ENCODE measurements at regions not wholly inside any gene's neighbourhood (a gene's known extent, or its start where the extent isn't known, plus 50 kb on each side); places are given as distances from the start of the nearest gene placed in this dataset.

DNA sequence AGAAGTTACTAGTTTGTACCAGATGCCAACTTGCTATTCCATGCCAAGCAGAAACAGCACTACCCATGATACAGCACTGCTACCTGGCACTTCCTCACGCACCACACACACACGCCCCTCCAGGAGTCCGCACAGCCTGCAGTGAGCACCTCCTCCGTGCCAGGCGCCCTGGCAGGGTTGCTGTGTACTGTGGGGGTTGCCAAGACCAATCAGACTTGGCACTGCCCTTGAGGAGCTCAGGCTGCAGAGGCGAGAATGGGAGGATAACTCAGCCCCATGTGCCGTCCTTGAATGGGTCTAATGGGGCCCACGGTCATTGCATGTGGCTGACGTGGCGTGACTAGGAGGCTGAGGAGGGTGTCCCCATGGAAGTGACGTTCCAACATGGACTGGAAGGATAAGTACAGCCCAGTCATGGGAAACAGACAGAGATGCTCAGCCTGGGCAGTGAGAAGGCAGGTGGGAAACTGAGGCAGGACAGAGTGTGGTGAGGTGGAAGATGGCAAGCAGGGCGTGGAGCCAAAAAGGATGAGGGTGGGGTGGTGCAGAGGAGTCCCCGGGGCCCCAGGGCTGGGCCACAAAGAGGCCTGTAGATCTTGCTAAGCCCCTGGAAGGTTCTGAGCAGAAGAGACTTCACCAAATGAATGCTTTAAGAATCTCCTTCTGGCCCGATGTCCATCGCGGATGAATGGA lies 65.3 kb upstream of the C14orf180 start:
- TF ChIP-seq, protein P1, sequence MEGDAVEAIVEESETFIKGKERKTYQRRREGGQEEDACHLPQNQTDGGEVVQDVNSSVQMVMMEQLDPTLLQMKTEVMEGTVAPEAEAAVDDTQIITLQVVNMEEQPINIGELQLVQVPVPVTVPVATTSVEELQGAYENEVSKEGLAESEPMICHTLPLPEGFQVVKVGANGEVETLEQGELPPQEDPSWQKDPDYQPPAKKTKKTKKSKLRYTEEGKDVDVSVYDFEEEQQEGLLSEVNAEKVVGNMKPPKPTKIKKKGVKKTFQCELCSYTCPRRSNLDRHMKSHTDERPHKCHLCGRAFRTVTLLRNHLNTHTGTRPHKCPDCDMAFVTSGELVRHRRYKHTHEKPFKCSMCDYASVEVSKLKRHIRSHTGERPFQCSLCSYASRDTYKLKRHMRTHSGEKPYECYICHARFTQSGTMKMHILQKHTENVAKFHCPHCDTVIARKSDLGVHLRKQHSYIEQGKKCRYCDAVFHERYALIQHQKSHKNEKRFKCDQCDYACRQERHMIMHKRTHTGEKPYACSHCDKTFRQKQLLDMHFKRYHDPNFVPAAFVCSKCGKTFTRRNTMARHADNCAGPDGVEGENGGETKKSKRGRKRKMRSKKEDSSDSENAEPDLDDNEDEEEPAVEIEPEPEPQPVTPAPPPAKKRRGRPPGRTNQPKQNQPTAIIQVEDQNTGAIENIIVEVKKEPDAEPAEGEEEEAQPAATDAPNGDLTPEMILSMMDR (IDR thresholded peaks at IDR 0.05; ENCODE audit: extremely low read depth, low read depth, low read length): no peak
- H3K4me2 ChIP-seq (ENCODE audit: insufficient read depth, low read length): no peak overlapping the region
- H3K79me2 ChIP-seq (ENCODE audit: insufficient read depth, low read length): no peaks in the 10 kb centered on the region
- peak; percentile 34 for DNase-seq (ENCODE audit: insufficient read length, low spot score, missing footprints)
- no peak overlapping the region for H2AFZ ChIP-seq (ENCODE audit: low read length)
- H3K4me1 ChIP-seq (ENCODE audit: insufficient read depth, low read length): no peaks in the 10 kb centered on the region
- H3K27ac ChIP-seq (ENCODE audit: low read depth, low read length): no peak overlapping the region
- H3K27me3 ChIP-seq (ENCODE audit: insufficient read depth, low read length): no peaks in the 10 kb centered on the region
- H4K20me1 ChIP-seq (ENCODE audit: insufficient read depth, low read length): no peaks in the 10 kb centered on the region
- no peaks in the 10 kb centered on the region for H3K9me3 ChIP-seq (ENCODE audit: low read depth, low read length)
- no peak overlapping the region for H3K4me3 ChIP-seq (ENCODE audit: insufficient read depth, low read length)
- no peaks in the 10 kb centered on the region for H3K36me3 ChIP-seq (ENCODE audit: insufficient read depth, low read length)

DNA sequence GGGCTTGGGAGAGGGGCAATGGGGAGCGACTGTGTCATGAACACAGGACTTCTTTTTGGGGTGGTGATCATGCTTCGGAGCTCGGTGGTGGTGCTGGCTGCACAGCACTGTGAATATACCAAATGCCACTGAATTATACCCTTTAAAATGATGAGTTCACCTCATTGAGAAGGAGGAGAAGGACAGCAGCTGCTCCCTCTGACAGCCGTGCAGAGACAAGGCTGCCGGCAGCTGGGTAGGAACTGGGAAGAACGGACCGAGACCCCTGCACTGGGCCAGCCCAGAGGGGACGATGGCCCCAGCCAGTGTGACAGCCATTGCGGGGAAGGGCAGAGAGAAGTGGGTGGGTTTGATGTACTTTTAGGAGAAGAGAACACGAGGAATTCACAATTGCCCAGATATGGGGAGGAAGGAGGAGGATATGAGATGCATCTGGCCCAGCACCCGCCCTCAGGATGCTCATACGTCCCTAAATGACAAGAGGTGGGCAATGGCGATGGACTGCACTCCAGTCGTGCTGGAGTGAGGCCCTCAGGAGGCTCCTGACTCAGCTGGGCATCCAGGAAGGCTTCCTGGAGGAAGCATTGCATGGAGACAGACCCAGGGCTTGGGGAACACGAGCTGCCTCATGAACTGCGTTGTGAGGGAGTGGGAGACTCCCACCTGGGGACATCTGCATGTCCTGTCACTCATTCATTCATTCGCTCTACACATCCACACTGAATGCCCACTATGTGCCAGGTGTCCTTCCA lies 64.3 kb upstream of the C14orf180 start:
- TF ChIP-seq, protein P1 (IDR thresholded peaks at IDR 0.05; ENCODE audit: extremely low read depth, low read depth, low read length): no peak
- Histone ChIP-seq H3K27ac (ENCODE audit: low read depth, low read length) (no peak overlapping the region), H4K20me1 (ENCODE audit: insufficient read depth, low read length) (no peaks in the 10 kb centered on the region), H3K4me2 (ENCODE audit: insufficient read depth, low read length) (no peak overlapping the region), H3K9me3 (ENCODE audit: low read depth, low read length) (no peaks in the 10 kb centered on the region), H3K36me3 (ENCODE audit: insufficient read depth, low read length) (no peaks in the 10 kb centered on the region), H3K79me2 (ENCODE audit: insufficient read depth, low read length) (no peaks in the 10 kb centered on the region), H3K4me1 (ENCODE audit: insufficient read depth, low read length) (no peaks in the 10 kb centered on the region), H3K4me3 (ENCODE audit: insufficient read depth, low read length) (no peak overlapping the region), H2AFZ (ENCODE audit: low read length) (no peak overlapping the region), H3K27me3 (ENCODE audit: insufficient read depth, low read length) (no peaks in the 10 kb centered on the region)
- peak; percentile 79 for DNase-seq (ENCODE audit: insufficient read length, low spot score, missing footprints)

DNA sequence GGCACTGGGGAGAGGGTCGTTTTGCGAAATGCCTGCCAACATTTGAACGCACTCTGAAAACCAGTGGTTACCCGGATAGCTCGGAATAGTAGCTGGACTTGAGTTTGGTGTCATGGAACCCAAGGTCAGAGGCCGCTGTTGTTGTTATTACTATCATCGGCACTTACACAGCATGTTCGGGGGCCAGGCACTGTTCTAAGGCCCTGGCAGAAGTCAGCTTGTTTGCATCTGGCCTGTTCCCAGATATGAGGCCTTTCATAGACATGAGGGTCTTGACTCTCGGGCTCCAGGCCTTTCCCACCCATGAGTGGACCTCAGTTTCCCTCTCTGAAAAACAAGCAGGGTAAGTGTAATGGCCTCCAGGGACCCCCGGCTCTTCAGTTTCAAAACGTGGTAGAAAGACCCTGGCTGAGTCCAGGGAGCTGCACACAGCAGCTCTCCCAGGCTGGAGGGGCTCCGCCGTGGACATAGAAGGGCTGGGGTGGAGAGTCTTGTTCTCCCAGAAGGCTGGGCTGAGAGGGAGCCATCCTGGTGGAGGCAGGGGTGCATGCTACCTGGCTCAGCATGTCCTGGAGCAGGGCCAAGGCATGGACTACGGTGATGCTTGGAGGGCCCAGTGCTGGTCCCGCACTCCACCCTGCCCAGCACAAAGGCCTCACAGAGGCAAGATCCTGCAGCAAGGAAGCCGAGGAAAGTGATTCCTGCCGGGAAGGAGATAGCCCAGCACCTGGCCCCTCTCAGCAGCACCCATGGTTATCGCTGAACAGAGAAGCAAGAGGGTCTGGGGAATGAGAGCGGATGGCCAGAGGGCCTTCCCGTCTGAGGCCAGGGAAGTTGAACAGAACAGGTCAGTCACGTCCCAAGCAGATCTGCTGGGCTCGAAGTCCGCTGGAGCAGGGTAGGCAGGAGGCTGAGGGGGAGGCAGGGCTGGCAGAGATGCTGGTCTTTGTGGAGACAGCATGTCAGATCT lies 63.5 kb upstream of the C14orf180 start:
- H3K27ac ChIP-seq (ENCODE audit: low read depth, low read length): no peak overlapping the region
- DNase-seq (ENCODE audit: insufficient read length, low spot score, missing footprints): peak; percentile 79
- H3K4me1 ChIP-seq (ENCODE audit: insufficient read depth, low read length): no peaks in the 10 kb centered on the region
- H3K36me3 ChIP-seq (ENCODE audit: insufficient read depth, low read length): no peaks in the 10 kb centered on the region
- H3K4me3 ChIP-seq (ENCODE audit: insufficient read depth, low read length): no peak overlapping the region
- no peaks in the 10 kb centered on the region for H3K79me2 ChIP-seq (ENCODE audit: insufficient read depth, low read length)
- H4K20me1 ChIP-seq (ENCODE audit: insufficient read depth, low read length): no peaks in the 10 kb centered on the region
- no peak overlapping the region for H2AFZ ChIP-seq (ENCODE audit: low read length)
- H3K9me3 ChIP-seq (ENCODE audit: low read depth, low read length): no peaks in the 10 kb centered on the region
- TF ChIP-seq, protein P1 (IDR thresholded peaks at IDR 0.05; ENCODE audit: extremely low read depth, low read depth, low read length): no peak
- H3K27me3 ChIP-seq (ENCODE audit: insufficient read depth, low read length): no peaks in the 10 kb centered on the region
- no peak overlapping the region for H3K4me2 ChIP-seq (ENCODE audit: insufficient read depth, low read length)
